Spleen (tissue), 11 donors: ENCODE measurements at regions not wholly inside any gene's neighbourhood (a gene's known extent, or its start where the extent isn't known, plus 50 kb on each side); places are given as distances from the start of the nearest gene placed in this dataset.
"Not testable (repeated sequence)": the region's sequence is repeated elsewhere in the genome, so short reads cannot be mapped to it uniquely, and the experiment has no call there.

Experiments
- DNase-seq: peaks from one replicate; pipeline ENCODE4 v3.0.0-alpha.2; 2020
- H3K27ac ChIP-seq, 8 donors: fragments of 200-600 bp; sonication (generic) in 7 of 8; 1 replicate in 4 of 8; 2 replicates in 4 of 8; pipeline versions ENCODE4 v1.5.0 to v1.8.0; 2016 to 2021; ENCODE audit warnings: inconsistent platforms in 4 of 8, mild to moderate bottlenecking in 4 of 8, moderate library complexity in 1 of 8
- H3K27me3 ChIP-seq, 7 donors: fragments of 200-600 bp; sonication (generic) in 6 of 7; replicated peaks in 1 of 7; 1 replicate in 4 of 7; 2 replicates in 3 of 7; pipeline versions ENCODE4 v1.5.0 to v1.8.0; 2016 to 2021; ENCODE audit warnings: inconsistent platforms in 3 of 7, mild to moderate bottlenecking in 1 of 7
- H3K36me3 ChIP-seq, 6 donors: fragments of 200-600 bp; sonication (generic) in 5 of 6; 1 replicate in 4 of 6; 2 replicates in 2 of 6; pipeline versions ENCODE4 v1.5.0 to v1.8.0; 2016 to 2021; ENCODE audit warnings: inconsistent platforms in 2 of 6
- H3K4me1 ChIP-seq, 6 donors: fragments of 200-600 bp; sonication (generic) in 5 of 6; 1 replicate in 3 of 6; 2 replicates in 3 of 6; pipeline versions ENCODE4 v1.5.0 to v1.8.0; 2016 to 2021; ENCODE audit warnings: inconsistent platforms in 3 of 6
- H3K4me3 ChIP-seq, 8 donors: fragments of 200-600 bp; sonication (generic) in 7 of 8; 1 replicate in 4 of 8; 2 replicates in 4 of 8; pipeline versions ENCODE4 v1.5.0 to v1.8.0; 2016 to 2021; ENCODE audit warnings: inconsistent platforms in 4 of 8, mild to moderate bottlenecking in 4 of 8, moderate library complexity in 2 of 8
- H3K9me3 ChIP-seq, 8 donors: fragments of 200-600 bp; sonication (generic) in 7 of 8; 1 replicate in 4 of 8; 2 replicates in 4 of 8; pipeline versions ENCODE4 v1.5.0 to v1.8.0; 2016 to 2021; ENCODE audit warnings: inconsistent platforms in 4 of 8
- CTCF ChIP-seq, 11 experiments: fragments of 200-600 bp in 7 of 11; fragments of 450-650 bp in 4 of 11; sonication (generic) in 4 of 11; IDR thresholded peaks in 8 of 11; conservative IDR thresholded peaks in 3 of 11; 1 replicate in 7 of 11; 2 replicates in 4 of 11; pipeline versions ENCODE4 v1.4.0 to v1.8.0; 2016 to 2021; ENCODE audit warnings: antibody characterized with exemption in 11 of 11, inconsistent platforms in 4 of 11, mild to moderate bottlenecking in 1 of 11
- POLR2A ChIP-seq, 3 donors: fragments of 450-650 bp; IDR thresholded peaks; one replicate each; pipeline ENCODE4 v1.5.1; 2017; ENCODE audit warnings: antibody characterized with exemption in 3 of 3, mild to moderate bottlenecking in 1 of 3
- POLR2AphosphoS5 ChIP-seq, 3 donors: sonication (generic); formaldehyde crosslinking; IDR thresholded peaks; one replicate each; pipeline ENCODE4 v1.5.1; 2017; ENCODE audit warnings: antibody characterized with exemption in 3 of 3
- WGBS, 5 donors: extraction: QIAGEN DNeasy Blood & Tissue Kit in 3 of 5; methylation state at CpG; one replicate each; pipeline versions ENCODE4 v1.1.5 to v1.1.7; 2013 to 2018; 5-methylcytosine and 5-hydroxymethylcytosine counted together
- intact Hi-C: fragments of 100-400 bp; cut with DNase I; formaldehyde crosslinking; loops from one replicate; pipeline ENCODE4 v1.15.0; 2023; ENCODE audit warnings: low total_unique reads
- donor health status: healthy with polysubstance abuse.
- donor health status: DM: no; HTN: no; CAD: no; lungs with moderate emphysema.
- donor health status: DM: no; HTN: no; CAD: no.
- donor health status: Bipolar disorder and iron deficiency.
- donor health status: healthy.
- donor health status: DM: no; HTN: no; CAD: no.
- donor health status: DM: yes; HTN: yes; CAD: no.

- Histone ChIP-seq H3K4me3 (no peak overlapping the region), H3K36me3 (no peaks in the 10 kb centered on the region), H3K27me3 (no peaks in the 10 kb centered on the region), H3K4me1 (peaks cover 0 to 7% (median 2%) of the 10 kb centered on the region in 6 donors), H3K27ac (peak overlapping the region in 4 of 8 donors; percentile 37 to 60 (median 50)), H3K9me3 (no peaks in the 10 kb centered on the region)
- intact Hi-C loops = no loop called here
- TF ChIP-seq POLR2AphosphoS5 (IDR thresholded peaks at IDR 0.05) = no peak
- TF ChIP-seq POLR2A (IDR thresholded peaks at IDR 0.05) = no peak
- no peak for TF ChIP-seq CTCF (IDR thresholded peaks at IDR 0.05 in 8 of 11, conservative IDR thresholded peaks at IDR 0.05 in 3 of 11)
- DNase-seq = no peak
- WGBS, 5 donors = 70 to 80% (median 73%) methylated on average over 4 of the region's 4 CpGs
Measured at GRCh38 chr1:182207300-182207699, 145.8 kb upstream of the ZNF648 start.

- Histone ChIP-seq H3K4me3 (no peak overlapping the region), H3K36me3 (no peaks in the 10 kb centered on the region), H3K9me3 (no peaks in the 10 kb centered on the region), H3K27me3 (no peaks in the 10 kb centered on the region), H3K4me1 (peaks cover 0 to 7% (median 2%) of the 10 kb centered on the region in 6 donors), H3K27ac (peak overlapping the region in 5 of 8 donors; percentile 36 to 65 (median 51))
- peak in 2 of 3 donors; percentile 46 to 52 for TF ChIP-seq POLR2AphosphoS5 (IDR thresholded peaks at IDR 0.05)
- TF ChIP-seq CTCF (IDR thresholded peaks at IDR 0.05 in 8 of 11, conservative IDR thresholded peaks at IDR 0.05 in 3 of 11) = no peak
- no peak for TF ChIP-seq POLR2A (IDR thresholded peaks at IDR 0.05)
- intact Hi-C loops = no loop called here
- 75 to 86% (median 77%) methylated on average over 4 of the region's 4 CpGs for WGBS, 5 donors
- DNase-seq = no peak
Measured at GRCh38 chr1:182206626-182207239, 145.2 kb upstream of the ZNF648 start.

GRCh38 chr1:182205351-182206022 lies 144.0 kb upstream of the ZNF648 start:
- TF ChIP-seq POLR2A (IDR thresholded peaks at IDR 0.05) = no peak
- no peak for TF ChIP-seq POLR2AphosphoS5 (IDR thresholded peaks at IDR 0.05)
- no peak for TF ChIP-seq CTCF (IDR thresholded peaks at IDR 0.05 in 8 of 11, conservative IDR thresholded peaks at IDR 0.05 in 3 of 11)
- peak overlapping the region in 5 of 8 donors; percentile 3 to 65 (median 51) for H3K27ac ChIP-seq
- H3K4me3 ChIP-seq = no peak overlapping the region
- no peak for DNase-seq
- H3K27me3 ChIP-seq = no peaks in the 10 kb centered on the region
- H3K9me3 ChIP-seq = no peaks in the 10 kb centered on the region
- no peaks in the 10 kb centered on the region for H3K36me3 ChIP-seq
- intact Hi-C loops = no loop called here
- H3K4me1 ChIP-seq = peaks cover 0 to 7% (median 2%) of the 10 kb centered on the region in 6 donors

- peaks cover 0 to 5% (median 1%) of the 10 kb centered on the region in 6 donors for H3K4me1 ChIP-seq
- no peaks in the 10 kb centered on the region for H3K27me3 ChIP-seq
- no peak overlapping the region for H3K27ac ChIP-seq
- no peaks in the 10 kb centered on the region for H3K9me3 ChIP-seq
- TF ChIP-seq CTCF (IDR thresholded peaks at IDR 0.05 in 8 of 11, conservative IDR thresholded peaks at IDR 0.05 in 3 of 11) = no peak
- no peaks in the 10 kb centered on the region for H3K36me3 ChIP-seq
- intact Hi-C loops = no loop called here
- no peak for DNase-seq
- H3K4me3 ChIP-seq = no peak overlapping the region
- 92 to 98% (median 95%) methylated on average over 2 of the region's 2 CpGs for WGBS, 5 donors
Measured at GRCh38 chr1:182203191-182203875, 141.8 kb upstream of the ZNF648 start.

- H3K27ac ChIP-seq, H3K36me3 ChIP-seq, H3K27me3 ChIP-seq, H3K4me3 ChIP-seq, H3K9me3 ChIP-seq, DNase-seq, intact Hi-C loops: not testable (repeated sequence)
- WGBS, 5 donors = 92 to 96% (median 93%) methylated on average over 7 of the region's 7 CpGs
- peaks cover 5 to 21% (median 9%) of the 10 kb centered on the region in 6 donors for H3K4me1 ChIP-seq
Measured at GRCh38 chr1:182201490-182201889, 140.0 kb upstream of the ZNF648 start.
